Mesenteric fat pad (tissue), 1 donor: ENCODE measurements at regions not wholly inside any gene's neighbourhood (a gene's known extent, or its start where the extent isn't known, plus 50 kb on each side); places are given as distances from the start of the nearest gene placed in this dataset.

Source experiments
- DNase-seq: peaks from one replicate; pipeline ENCODE4 v3.0.0-alpha.2; 2020; ENCODE audit warnings: low spot score
- donor health status: DM: yes; HTN: yes; CAD: no.

GRCh38 chr11:70519117-70519516 lies 120.8 kb downstream of the CTTN start:
- DNase-seq, result no peak

GRCh38 chr11:70521475-70522308 lies 123.4 kb downstream of the CTTN start:
- DNase-seq, result no peak

DNA sequence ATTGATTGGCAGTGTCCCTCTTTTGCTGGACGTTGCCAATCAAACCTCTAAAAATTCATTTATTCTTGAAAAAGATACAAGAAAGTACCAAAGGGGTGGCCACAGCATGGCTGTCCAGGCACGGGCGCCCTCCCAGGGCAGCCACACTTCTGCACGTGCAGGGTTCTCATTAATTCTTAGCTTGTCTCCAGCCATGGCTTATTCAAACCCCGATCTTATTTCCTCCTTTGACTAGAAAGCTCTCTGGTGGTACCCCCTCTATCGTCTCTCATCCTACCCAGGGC lies 123.9 kb downstream of the CTTN start:
- DNase-seq, result no peak

- DNase-seq, result no peak
These were observed 124.4 kb downstream of the CTTN start for GRCh38 chr11:70522593-70523311.

- DNase-seq, result no peak
These were observed 125.2 kb downstream of the CTTN start for GRCh38 chr11:70523384-70524095.

- DNase-seq, result no peak
These were observed 126.0 kb downstream of the CTTN start for GRCh38 chr11:70524096-70524922.

- DNase-seq, result no peak
These were observed 126.7 kb downstream of the CTTN start for GRCh38 chr11:70525006-70525405.

DNA sequence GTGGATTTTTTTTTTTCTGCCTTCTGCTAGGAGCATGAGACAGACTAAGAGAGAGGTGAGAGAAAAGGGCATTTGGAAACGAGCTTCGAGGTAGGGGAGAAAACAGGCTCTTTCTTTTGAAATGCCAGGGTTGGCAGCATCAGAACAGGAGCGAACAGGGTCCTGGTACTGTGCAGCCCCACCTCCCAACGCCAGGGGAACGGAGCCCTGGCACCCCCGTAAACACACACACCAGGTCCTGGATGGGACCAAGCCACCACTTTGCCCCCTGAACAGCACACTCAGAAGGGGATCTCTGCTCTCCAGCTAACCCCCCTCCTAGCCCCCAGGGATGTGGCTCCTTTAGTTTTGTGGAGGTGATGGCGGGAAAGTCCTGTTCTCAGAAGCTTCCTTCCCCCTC lies 127.1 kb downstream of the CTTN start:
- no peak for DNase-seq

- no peak for DNase-seq
These were observed 128.1 kb downstream of the CTTN start for GRCh38 chr11:70526116-70527045.

DNA sequence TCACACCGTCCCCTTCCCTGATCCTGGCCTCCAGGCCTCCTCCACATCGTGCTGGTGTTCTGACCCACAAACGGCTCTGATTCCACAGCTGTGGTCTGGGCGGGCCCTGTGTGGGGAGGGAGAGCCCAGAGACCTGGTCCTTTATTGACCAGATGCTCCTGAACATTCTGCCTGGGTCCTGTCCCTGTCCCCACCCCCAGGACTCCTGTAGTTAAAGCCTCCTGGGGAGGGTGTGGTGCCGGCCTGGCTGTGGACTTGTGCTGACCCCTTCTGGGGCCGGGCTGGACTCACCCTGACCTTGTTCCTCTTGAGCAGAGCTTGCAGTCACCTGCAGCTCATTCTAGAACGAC lies 128.7 kb downstream of the CTTN start:
- DNase-seq, result no peak

GRCh38 chr11:70527429-70528045 lies 129.2 kb downstream of the CTTN start:
- no peak for DNase-seq

DNA sequence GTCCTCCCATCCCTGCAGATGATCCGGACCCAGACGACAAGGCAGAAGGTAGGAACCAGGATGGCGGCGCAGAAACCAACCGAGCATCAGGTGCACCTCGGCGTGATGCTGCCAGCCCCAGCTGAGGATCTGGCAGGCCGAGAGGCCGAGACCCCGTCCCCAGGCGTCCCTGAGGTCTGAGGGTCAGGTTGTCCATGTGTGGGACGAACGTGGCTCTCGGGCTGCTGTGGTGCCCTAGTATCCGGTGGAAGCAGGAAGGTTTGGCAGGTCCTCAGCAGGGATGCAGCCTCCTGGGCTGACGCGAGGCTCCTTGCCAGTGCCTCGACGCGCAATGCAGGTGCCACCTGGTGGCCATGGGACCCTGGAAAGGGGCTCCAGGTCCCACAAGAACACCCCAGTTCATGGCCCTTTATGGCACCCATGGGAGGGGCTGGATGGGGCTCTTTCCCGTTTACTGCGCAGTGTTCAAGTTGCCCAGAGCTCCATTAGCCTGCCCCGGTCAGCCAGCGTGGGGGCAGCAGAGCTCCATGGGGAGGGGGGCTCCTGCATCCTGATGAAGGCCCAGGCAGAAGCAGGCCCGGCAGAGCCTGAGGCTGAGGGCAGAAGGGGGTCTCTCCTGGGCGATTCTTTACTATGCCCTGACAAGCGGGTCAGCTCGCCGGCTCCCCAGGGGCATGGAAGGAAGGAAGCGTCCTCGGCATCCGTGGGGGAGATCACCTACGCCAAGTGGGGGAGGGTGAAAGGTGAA lies 129.9 kb downstream of the CTTN start:
- DNase-seq, result no peak

DNA sequence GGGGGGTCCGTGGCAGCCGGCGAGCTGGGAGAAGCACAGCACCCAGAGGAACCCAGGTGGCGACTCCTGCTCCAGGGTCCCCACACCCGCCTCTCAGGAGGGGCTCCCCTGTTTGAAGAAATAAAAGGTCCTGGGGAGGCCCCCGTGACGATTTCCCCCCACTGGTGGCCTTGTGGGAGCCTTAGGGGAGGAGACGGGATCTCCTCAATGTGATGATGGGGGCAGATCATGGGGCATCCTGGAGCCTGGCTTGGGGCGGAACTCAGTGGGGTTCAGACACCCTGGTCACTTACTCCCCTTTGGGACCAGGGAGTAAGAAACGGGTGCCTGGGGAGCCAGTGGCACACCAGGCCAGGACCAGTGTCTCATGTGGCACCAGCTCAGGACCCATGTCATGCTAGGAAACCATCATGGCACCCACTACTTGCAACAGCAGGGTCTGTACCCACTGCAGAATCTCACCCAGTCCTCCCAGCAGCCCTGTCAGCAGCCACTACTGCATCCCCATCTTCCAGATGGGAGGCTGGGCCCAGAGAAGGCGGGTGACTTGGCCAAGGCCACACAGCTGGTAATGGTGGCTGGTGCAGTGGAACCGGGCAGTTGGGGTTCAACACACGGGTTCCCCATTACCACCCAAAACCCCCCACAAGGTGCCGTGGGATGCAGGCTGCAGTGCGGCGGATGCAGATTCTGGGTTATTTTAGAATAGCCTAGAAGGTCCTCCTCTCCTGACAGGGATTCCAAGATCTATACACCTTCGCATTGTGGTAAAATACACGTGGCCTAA lies 130.7 kb downstream of the CTTN start:
- no peak for DNase-seq

- DNase-seq, result no peak
These were observed 131.7 kb downstream of the CTTN start for GRCh38 chr11:70530010-70530409.

GRCh38 chr11:70530629-70531185 lies 132.4 kb downstream of the CTTN start:
- no peak for DNase-seq

GRCh38 chr11:70531281-70532065 lies 133.1 kb downstream of the CTTN start:
- DNase-seq, result no peak

DNA sequence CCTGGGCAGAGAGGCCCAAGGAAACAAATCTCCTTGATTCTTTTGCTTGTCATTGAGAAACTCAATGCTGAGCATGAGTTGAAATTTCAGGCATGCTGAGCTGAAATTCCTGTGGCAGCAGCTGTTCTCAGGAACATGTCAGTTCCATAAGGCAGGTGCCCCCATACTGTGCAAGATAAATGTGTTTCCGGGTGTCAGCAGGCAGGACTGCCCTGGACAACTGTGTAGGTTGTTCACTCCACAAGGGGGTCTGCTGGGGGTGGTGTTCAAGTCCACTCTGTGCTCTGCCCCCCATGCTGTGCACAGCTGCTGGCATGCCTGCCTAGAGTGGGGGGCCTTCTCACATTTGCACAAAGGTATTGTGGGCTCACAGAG lies 133.7 kb downstream of the CTTN start:
- DNase-seq, result no peak
